Adrenal gland (tissue), 5 donors: ENCODE measurements at regions not wholly inside any gene's neighbourhood (a gene's known extent, or its start where the extent isn't known, plus 50 kb on each side); places are given as distances from the start of the nearest gene placed in this dataset.

ENCODE experiments used
- POLR2A ChIP-seq, 2 donors: fragments of 450-650 bp; IDR thresholded peaks; one replicate each; pipeline ENCODE4 v1.6.1; 2017; ENCODE audit warnings: antibody characterized with exemption in 2 of 2, mild to moderate bottlenecking in 2 of 2, moderate library complexity in 1 of 2
- TF ChIP-seq, protein P1 (sequence below), 6 experiments: fragments of 450-650 bp in 4 of 6; fragments of 200-600 bp in 2 of 6; sonication (generic) in 1 of 6; IDR thresholded peaks; 1 replicate in 5 of 6; 2 replicates in 1 of 6; pipeline versions ENCODE4 v1.5.1 to v1.8.0; 2016 to 2021; ENCODE audit warnings: antibody characterized with exemption in 6 of 6, mild to moderate bottlenecking in 2 of 6, moderate library complexity in 1 of 6
- donor health status: DM: no; HTN: no; CAD: no.

GRCh38 chr7:153036396-153037063, 277.0 kb downstream of the ACTR3B start:
- TF ChIP-seq, protein P1, sequence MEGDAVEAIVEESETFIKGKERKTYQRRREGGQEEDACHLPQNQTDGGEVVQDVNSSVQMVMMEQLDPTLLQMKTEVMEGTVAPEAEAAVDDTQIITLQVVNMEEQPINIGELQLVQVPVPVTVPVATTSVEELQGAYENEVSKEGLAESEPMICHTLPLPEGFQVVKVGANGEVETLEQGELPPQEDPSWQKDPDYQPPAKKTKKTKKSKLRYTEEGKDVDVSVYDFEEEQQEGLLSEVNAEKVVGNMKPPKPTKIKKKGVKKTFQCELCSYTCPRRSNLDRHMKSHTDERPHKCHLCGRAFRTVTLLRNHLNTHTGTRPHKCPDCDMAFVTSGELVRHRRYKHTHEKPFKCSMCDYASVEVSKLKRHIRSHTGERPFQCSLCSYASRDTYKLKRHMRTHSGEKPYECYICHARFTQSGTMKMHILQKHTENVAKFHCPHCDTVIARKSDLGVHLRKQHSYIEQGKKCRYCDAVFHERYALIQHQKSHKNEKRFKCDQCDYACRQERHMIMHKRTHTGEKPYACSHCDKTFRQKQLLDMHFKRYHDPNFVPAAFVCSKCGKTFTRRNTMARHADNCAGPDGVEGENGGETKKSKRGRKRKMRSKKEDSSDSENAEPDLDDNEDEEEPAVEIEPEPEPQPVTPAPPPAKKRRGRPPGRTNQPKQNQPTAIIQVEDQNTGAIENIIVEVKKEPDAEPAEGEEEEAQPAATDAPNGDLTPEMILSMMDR (IDR thresholded peaks at IDR 0.05): no peak
- TF ChIP-seq POLR2A (IDR thresholded peaks at IDR 0.05): no peak
